HepG2 (cell line): ENCODE measurements at regions not wholly inside any gene's neighbourhood (a gene's known extent, or its start where the extent isn't known, plus 50 kb on each side); places are given as distances from the start of the nearest gene placed in this dataset.

ENCODE experiments used
- CCDC6 ChIP-seq: sonication (generic); formaldehyde crosslinking; IDR thresholded peaks from 2 replicates; pipeline ENCODE4 v1.8.1; 2022; ENCODE audit warnings: mild to moderate bottlenecking, missing genetic modification reagents, moderate library complexity
- GABPA ChIP-seq, 2 experiments: IDR thresholded peaks; 2 replicates each; pipeline ENCODE4 v1.6.1; 2011 to 2016; ENCODE audit warnings: low read depth in 2 of 2, low read length in 1 of 2, missing biosample characterization in 1 of 2, missing genetic modification characterization in 1 of 2
- GATA4 ChIP-seq: sonication (generic); IDR thresholded peaks from 2 replicates; pipeline ENCODE4 v1.6.1; 2016; ENCODE audit warnings: antibody characterized with exemption, low read depth, borderline replicate concordance
- KAT7 ChIP-seq: IDR thresholded peaks from 2 replicates; pipeline ENCODE4 v1.6.1; 2018; ENCODE audit warnings: borderline replicate concordance, missing compliant biosample characterization
- KLF11 ChIP-seq: IDR thresholded peaks from 2 replicates; pipeline ENCODE4 v1.6.1; 2016; ENCODE audit warnings: missing compliant biosample characterization
- KLF9 ChIP-seq: IDR thresholded peaks from 2 replicates; pipeline ENCODE4 v1.6.1; 2016; ENCODE audit warnings: low read depth
- MIXL1 ChIP-seq: IDR thresholded peaks from 2 replicates; pipeline ENCODE4 v1.6.1; 2016
- MLLT10 ChIP-seq: sonication (generic); formaldehyde crosslinking; IDR thresholded peaks from 2 replicates; pipeline ENCODE4 v1.4.0; 2020; ENCODE audit warnings: missing genetic modification reagents
- NR2F6 ChIP-seq, 2 experiments: IDR thresholded peaks; 2 replicates each; pipeline ENCODE4 v1.6.1; 2016; ENCODE audit warnings: antibody characterized with exemption in 1 of 2, mild to moderate bottlenecking in 1 of 2
- STAG1 ChIP-seq: sonication (generic); formaldehyde crosslinking; IDR thresholded peaks from 2 replicates; pipeline ENCODE4 v1.4.0; 2020; ENCODE audit warnings: missing genetic modification reagents
- TFE3 ChIP-seq: IDR thresholded peaks from 2 replicates; pipeline ENCODE4 v1.6.1; 2016
- XRCC5 ChIP-seq: fragments of 200-400 bp; formaldehyde crosslinking; optimal IDR thresholded peaks from 2 replicates; pipeline ENCODE3; 2017; ENCODE audit warnings: mild to moderate bottlenecking, low read length
- ZFP90 ChIP-seq: sonication (generic); formaldehyde crosslinking; IDR thresholded peaks from 2 replicates; pipeline ENCODE4 v1.8.0; 2022; ENCODE audit warnings: missing genetic modification reagents, mild to moderate bottlenecking, inconsistent platforms, borderline replicate concordance
- ZNF296 ChIP-seq: sonication (generic); formaldehyde crosslinking; conservative IDR thresholded peaks from 2 replicates; pipeline ENCODE4 v1.5.0; 2020; ENCODE audit warnings: mild to moderate bottlenecking, missing genetic modification reagents
- TF ChIP-seq, protein P1 (sequence below): sonication (generic); formaldehyde crosslinking; IDR thresholded peaks from 2 replicates; pipeline ENCODE4 v1.4.0; 2020; ENCODE audit warnings: missing genetic modification reagents
- TF ChIP-seq, protein P2 (sequence below): sonication (generic); formaldehyde crosslinking; IDR thresholded peaks from 2 replicates; pipeline ENCODE4 v1.4.0; 2020; ENCODE audit warnings: missing genetic modification reagents, borderline replicate concordance
- TF ChIP-seq, protein P3 (sequence below): sonication (generic); formaldehyde crosslinking; IDR thresholded peaks from 2 replicates; pipeline ENCODE4 v1.4.0; 2020; ENCODE audit warnings: missing genetic modification reagents

- TF ChIP-seq TFE3, result peak; percentile 54; the same call in 1 of the 2 replicates
- TF ChIP-seq, protein P1, sequence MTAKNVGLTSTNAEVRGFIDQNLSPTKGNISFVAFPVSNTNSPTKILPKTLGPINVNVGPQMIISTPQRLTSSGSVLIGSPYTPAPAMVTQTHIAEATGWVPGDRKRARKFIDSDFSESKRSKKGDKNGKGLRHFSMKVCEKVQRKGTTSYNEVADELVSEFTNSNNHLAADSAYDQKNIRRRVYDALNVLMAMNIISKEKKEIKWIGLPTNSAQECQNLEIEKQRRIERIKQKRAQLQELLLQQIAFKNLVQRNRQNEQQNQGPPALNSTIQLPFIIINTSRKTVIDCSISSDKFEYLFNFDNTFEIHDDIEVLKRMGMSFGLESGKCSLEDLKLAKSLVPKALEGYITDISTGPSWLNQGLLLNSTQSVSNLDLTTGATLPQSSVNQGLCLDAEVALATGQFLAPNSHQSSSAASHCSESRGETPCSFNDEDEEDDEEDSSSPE (CRISPR knock-in tag), result peak; percentile 38; the same call in 1 of the 2 replicates
- TF ChIP-seq GABPA (IDR thresholded peaks at IDR 0.05; ENCODE audit: low read depth, low read length), result no peak
- TF ChIP-seq GABPA (CRISPR knock-in tag; IDR thresholded peaks at IDR 0.05; ENCODE audit: low read depth), result 0 out of 2 replicates have a peak, but pooled peaks have one; percentile 8
- 0 out of 2 replicates have a peak, but pooled peaks have one; percentile 63 for TF ChIP-seq CCDC6 (CRISPR knock-in tag)
- TF ChIP-seq MLLT10, result no peak
- peak; percentile 62; the same call in 1 of the 2 replicates for TF ChIP-seq MIXL1 (CRISPR knock-in tag)
- TF ChIP-seq, protein P2, sequence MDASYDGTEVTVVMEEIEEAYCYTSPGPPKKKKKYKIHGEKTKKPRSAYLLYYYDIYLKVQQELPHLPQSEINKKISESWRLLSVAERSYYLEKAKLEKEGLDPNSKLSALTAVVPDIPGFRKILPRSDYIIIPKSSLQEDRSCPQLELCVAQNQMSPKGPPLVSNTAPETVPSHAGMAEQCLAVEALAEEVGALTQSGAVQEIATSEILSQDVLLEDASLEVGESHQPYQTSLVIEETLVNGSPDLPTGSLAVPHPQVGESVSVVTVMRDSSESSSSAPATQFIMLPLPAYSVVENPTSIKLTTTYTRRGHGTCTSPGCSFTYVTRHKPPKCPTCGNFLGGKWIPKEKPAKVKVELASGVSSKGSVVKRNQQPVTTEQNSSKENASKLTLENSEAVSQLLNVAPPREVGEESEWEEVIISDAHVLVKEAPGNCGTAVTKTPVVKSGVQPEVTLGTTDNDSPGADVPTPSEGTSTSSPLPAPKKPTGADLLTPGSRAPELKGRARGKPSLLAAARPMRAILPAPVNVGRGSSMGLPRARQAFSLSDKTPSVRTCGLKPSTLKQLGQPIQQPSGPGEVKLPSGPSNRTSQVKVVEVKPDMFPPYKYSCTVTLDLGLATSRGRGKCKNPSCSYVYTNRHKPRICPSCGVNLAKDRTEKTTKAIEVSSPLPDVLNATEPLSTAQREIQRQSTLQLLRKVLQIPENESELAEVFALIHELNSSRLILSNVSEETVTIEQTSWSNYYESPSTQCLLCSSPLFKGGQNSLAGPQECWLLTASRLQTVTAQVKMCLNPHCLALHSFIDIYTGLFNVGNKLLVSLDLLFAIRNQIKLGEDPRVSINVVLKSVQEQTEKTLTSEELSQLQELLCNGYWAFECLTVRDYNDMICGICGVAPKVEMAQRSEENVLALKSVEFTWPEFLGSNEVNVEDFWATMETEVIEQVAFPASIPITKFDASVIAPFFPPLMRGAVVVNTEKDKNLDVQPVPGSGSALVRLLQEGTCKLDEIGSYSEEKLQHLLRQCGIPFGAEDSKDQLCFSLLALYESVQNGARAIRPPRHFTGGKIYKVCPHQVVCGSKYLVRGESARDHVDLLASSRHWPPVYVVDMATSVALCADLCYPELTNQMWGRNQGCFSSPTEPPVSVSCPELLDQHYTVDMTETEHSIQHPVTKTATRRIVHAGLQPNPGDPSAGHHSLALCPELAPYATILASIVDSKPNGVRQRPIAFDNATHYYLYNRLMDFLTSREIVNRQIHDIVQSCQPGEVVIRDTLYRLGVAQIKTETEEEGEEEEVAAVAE (CRISPR knock-in tag), result 0 out of 2 replicates have a peak, but pooled peaks have one; percentile 47
- peak; percentile 98 for TF ChIP-seq STAG1
- TF ChIP-seq XRCC5, result peak; percentile 93
- no peak for TF ChIP-seq NR2F6 (IDR thresholded peaks at IDR 0.05)
- TF ChIP-seq NR2F6 (CRISPR knock-in tag; IDR thresholded peaks at IDR 0.05), result peak; percentile 21; the same call in 1 of the 2 replicates
- TF ChIP-seq KLF11, result 0 out of 2 replicates have a peak, but pooled peaks have one; percentile 50
- TF ChIP-seq ZFP90, result 0 out of 2 replicates have a peak, but pooled peaks have one; percentile 27
- 0 out of 2 replicates have a peak, but pooled peaks have one; percentile 51 for TF ChIP-seq KLF9 (CRISPR knock-in tag)
- TF ChIP-seq GATA4, result no peak
- TF ChIP-seq, protein P3, sequence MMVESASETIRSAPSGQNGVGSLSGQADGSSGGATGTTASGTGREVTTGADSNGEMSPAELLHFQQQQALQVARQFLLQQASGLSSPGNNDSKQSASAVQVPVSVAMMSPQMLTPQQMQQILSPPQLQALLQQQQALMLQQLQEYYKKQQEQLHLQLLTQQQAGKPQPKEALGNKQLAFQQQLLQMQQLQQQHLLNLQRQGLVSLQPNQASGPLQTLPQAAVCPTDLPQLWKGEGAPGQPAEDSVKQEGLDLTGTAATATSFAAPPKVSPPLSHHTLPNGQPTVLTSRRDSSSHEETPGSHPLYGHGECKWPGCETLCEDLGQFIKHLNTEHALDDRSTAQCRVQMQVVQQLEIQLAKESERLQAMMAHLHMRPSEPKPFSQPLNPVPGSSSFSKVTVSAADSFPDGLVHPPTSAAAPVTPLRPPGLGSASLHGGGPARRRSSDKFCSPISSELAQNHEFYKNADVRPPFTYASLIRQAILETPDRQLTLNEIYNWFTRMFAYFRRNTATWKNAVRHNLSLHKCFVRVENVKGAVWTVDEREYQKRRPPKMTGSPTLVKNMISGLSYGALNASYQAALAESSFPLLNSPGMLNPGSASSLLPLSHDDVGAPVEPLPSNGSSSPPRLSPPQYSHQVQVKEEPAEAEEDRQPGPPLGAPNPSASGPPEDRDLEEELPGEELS (CRISPR knock-in tag), result peak; percentile 41; the same call in 1 of the 2 replicates
- TF ChIP-seq ZNF296, result no peak
- TF ChIP-seq KAT7, result peak; percentile 56; the same call in 1 of the 2 replicates
Observed at GRCh38 chr6:137705160-137706082, 161.6 kb upstream of the TNFAIP3 start (continued).
